Activated T-helper 17 cell treated with anti-CD3 and anti-CD28 coated beads, Interleukin-2, amount 50 U/mL, for 72 hours (primary cell): ENCODE measurements at regions not wholly inside any gene's neighbourhood (a gene's known extent, or its start where the extent isn't known, plus 50 kb on each side); places are given as distances from the start of the nearest gene placed in this dataset.
"Not testable (repeated sequence)": the region's sequence is repeated elsewhere in the genome, so short reads cannot be mapped to it uniquely, and the experiment has no call there.

Source experiments
- ATAC-seq: fragments of 150-1000 bp; cut with Tn5 transposase; replicated peaks from 2 replicates; pipeline ENCODE4 v1.10.0; 2021; ENCODE audit warnings: mild to moderate bottlenecking, moderate library complexity
- H3K27ac Mint-ChIP-seq: one replicate; pipeline ENCODE4 v1.8.0; 2022; ENCODE audit warnings: mixed read lengths
- H3K27me3 Mint-ChIP-seq: one replicate; pipeline ENCODE4 v1.8.0; 2022; ENCODE audit warnings: mixed read lengths
- H3K36me3 Mint-ChIP-seq: one replicate; pipeline ENCODE4 v1.8.0; 2022; ENCODE audit warnings: low read depth, mild to moderate bottlenecking, mixed read lengths
- H3K4me1 Mint-ChIP-seq: one replicate; pipeline ENCODE4 v1.8.0; 2022; ENCODE audit warnings: mixed read lengths
- H3K4me3 Mint-ChIP-seq: one replicate; pipeline ENCODE4 v1.8.0; 2022; ENCODE audit warnings: mild to moderate bottlenecking, mixed read lengths
- H3K9me3 Mint-ChIP-seq: one replicate; pipeline ENCODE4 v1.8.0; 2022; ENCODE audit warnings: mixed read lengths

GRCh38 chr16:56013962-56014552, 138.9 kb upstream of the CES5A start:
- no peak overlapping the region for H3K27ac Mint-ChIP-seq
- H3K9me3 Mint-ChIP-seq = no peaks in the 10 kb centered on the region
- H3K36me3 Mint-ChIP-seq = no peaks in the 10 kb centered on the region
- H3K4me3 Mint-ChIP-seq = no peak overlapping the region
- peaks cover 16% of the 10 kb centered on the region for H3K27me3 Mint-ChIP-seq
- H3K4me1 Mint-ChIP-seq = no peaks in the 10 kb centered on the region
- ATAC-seq = no peak

- H3K9me3 Mint-ChIP-seq = no peaks in the 10 kb centered on the region
- ATAC-seq = no peak
- no peaks in the 10 kb centered on the region for H3K4me1 Mint-ChIP-seq
- H3K36me3 Mint-ChIP-seq = no peaks in the 10 kb centered on the region
- no peak overlapping the region for H3K4me3 Mint-ChIP-seq
- peaks cover 22% of the 10 kb centered on the region for H3K27me3 Mint-ChIP-seq
- H3K27ac Mint-ChIP-seq = no peak overlapping the region
These were observed 137.3 kb upstream of the CES5A start for GRCh38 chr16:56012482-56012811.

- no peak for ATAC-seq
- Mint-ChIP-seq H3K27ac (no peak overlapping the region), H3K4me3 (no peak overlapping the region), H3K4me1 (no peaks in the 10 kb centered on the region), H3K36me3 (no peaks in the 10 kb centered on the region), H3K9me3 (no peaks in the 10 kb centered on the region), H3K27me3 (peaks cover 24% of the 10 kb centered on the region)
These were observed 136.8 kb upstream of the CES5A start for GRCh38 chr16:56011808-56012481.

- H3K27ac Mint-ChIP-seq = no peak overlapping the region
- no peak for ATAC-seq
- no peak overlapping the region for H3K4me3 Mint-ChIP-seq
- H3K4me1 Mint-ChIP-seq = no peaks in the 10 kb centered on the region
- H3K27me3 Mint-ChIP-seq = peaks cover 18% of the 10 kb centered on the region
- H3K9me3 Mint-ChIP-seq = no peaks in the 10 kb centered on the region
- H3K36me3 Mint-ChIP-seq = no peaks in the 10 kb centered on the region
These were observed 130.8 kb upstream of the CES5A start for GRCh38 chr16:56005958-56006357.

- no peaks in the 10 kb centered on the region for H3K36me3 Mint-ChIP-seq
- no peak overlapping the region for H3K4me3 Mint-ChIP-seq
- no peak overlapping the region for H3K27ac Mint-ChIP-seq
- no peaks in the 10 kb centered on the region for H3K4me1 Mint-ChIP-seq
- peaks cover 8% of the 10 kb centered on the region for H3K9me3 Mint-ChIP-seq
- peaks cover 16% of the 10 kb centered on the region for H3K27me3 Mint-ChIP-seq
- ATAC-seq = no peak
These were observed 124.5 kb upstream of the CES5A start for GRCh38 chr16:55999683-56000082.

GRCh38 chr16:55993088-55993487, 117.9 kb upstream of the CES5A start:
- no peak for ATAC-seq
- no peaks in the 10 kb centered on the region for H3K4me1 Mint-ChIP-seq
- H3K27me3 Mint-ChIP-seq = peaks cover 18% of the 10 kb centered on the region
- H3K27ac Mint-ChIP-seq = no peak overlapping the region
- no peaks in the 10 kb centered on the region for H3K9me3 Mint-ChIP-seq
- H3K36me3 Mint-ChIP-seq = no peaks in the 10 kb centered on the region
- H3K4me3 Mint-ChIP-seq = no peak overlapping the region

- H3K4me3 Mint-ChIP-seq = no peak overlapping the region
- no peak overlapping the region for H3K27ac Mint-ChIP-seq
- no peaks in the 10 kb centered on the region for H3K4me1 Mint-ChIP-seq
- H3K27me3 Mint-ChIP-seq = peaks cover 13% of the 10 kb centered on the region
- ATAC-seq = no peak
- no peaks in the 10 kb centered on the region for H3K9me3 Mint-ChIP-seq
- H3K36me3 Mint-ChIP-seq = no peaks in the 10 kb centered on the region
These were observed 117.4 kb upstream of the CES5A start for GRCh38 chr16:55992551-55992950.

GRCh38 chr16:55991843-55992242, 116.7 kb upstream of the CES5A start:
- no peaks in the 10 kb centered on the region for H3K9me3 Mint-ChIP-seq
- peaks cover 13% of the 10 kb centered on the region for H3K27me3 Mint-ChIP-seq
- no peak overlapping the region for H3K27ac Mint-ChIP-seq
- no peaks in the 10 kb centered on the region for H3K36me3 Mint-ChIP-seq
- no peaks in the 10 kb centered on the region for H3K4me1 Mint-ChIP-seq
- H3K4me3 Mint-ChIP-seq = no peak overlapping the region
- ATAC-seq = no peak

GRCh38 chr16:55989569-55989907, 114.4 kb upstream of the CES5A start:
- no peak for ATAC-seq
- no peaks in the 10 kb centered on the region for H3K36me3 Mint-ChIP-seq
- H3K9me3 Mint-ChIP-seq = no peaks in the 10 kb centered on the region
- H3K4me3 Mint-ChIP-seq = no peak overlapping the region
- H3K4me1 Mint-ChIP-seq = no peaks in the 10 kb centered on the region
- H3K27ac Mint-ChIP-seq = no peak overlapping the region
- peaks cover 13% of the 10 kb centered on the region for H3K27me3 Mint-ChIP-seq

- H3K36me3 Mint-ChIP-seq, H3K4me1 Mint-ChIP-seq, H3K4me3 Mint-ChIP-seq, H3K9me3 Mint-ChIP-seq, H3K27ac Mint-ChIP-seq, ATAC-seq: not testable (repeated sequence)
- H3K27me3 Mint-ChIP-seq = peaks cover 13% of the 10 kb centered on the region
These were observed 113.8 kb upstream of the CES5A start for GRCh38 chr16:55988850-55989568.

GRCh38 chr16:55988013-55988412, 112.8 kb upstream of the CES5A start:
- Mint-ChIP-seq H3K4me1 (no peaks in the 10 kb centered on the region), H3K36me3 (no peaks in the 10 kb centered on the region), H3K27me3 (peaks cover 9% of the 10 kb centered on the region), H3K4me3 (no peak overlapping the region), H3K9me3 (no peaks in the 10 kb centered on the region), H3K27ac (no peak overlapping the region)
- ATAC-seq = no peak

- Mint-ChIP-seq H3K36me3 (no peaks in the 10 kb centered on the region), H3K4me1 (no peaks in the 10 kb centered on the region), H3K27me3 (no peaks in the 10 kb centered on the region), H3K9me3 (no peaks in the 10 kb centered on the region), H3K4me3 (no peak overlapping the region), H3K27ac (no peak overlapping the region)
- no peak for ATAC-seq
These were observed 107.4 kb upstream of the CES5A start for GRCh38 chr16:55982597-55982996.

- ATAC-seq = no peak
- Mint-ChIP-seq H3K4me3 (no peak overlapping the region), H3K27ac (no peak overlapping the region), H3K4me1 (no peaks in the 10 kb centered on the region), H3K9me3 (no peaks in the 10 kb centered on the region), H3K27me3 (no peaks in the 10 kb centered on the region), H3K36me3 (no peaks in the 10 kb centered on the region)
These were observed 106.4 kb upstream of the CES5A start for GRCh38 chr16:55981557-55981956.

GRCh38 chr16:55976815-55977214, 101.6 kb upstream of the CES5A start:
- Mint-ChIP-seq H3K36me3 (no peaks in the 10 kb centered on the region), H3K4me3 (no peak overlapping the region)
- ATAC-seq = no peak

GRCh38 chr16:55971447-55971846, 96.3 kb upstream of the CES5A start:
- peaks cover 11% of the 10 kb centered on the region for H3K27me3 Mint-ChIP-seq
- ATAC-seq = no peak
- H3K36me3 Mint-ChIP-seq = no peaks in the 10 kb centered on the region
- H3K27ac Mint-ChIP-seq = no peak overlapping the region
- H3K4me1 Mint-ChIP-seq = no peaks in the 10 kb centered on the region
- H3K9me3 Mint-ChIP-seq = no peaks in the 10 kb centered on the region
- H3K4me3 Mint-ChIP-seq = no peak overlapping the region

More at GRCh38 chr16:55976815-55977214, 101.6 kb upstream of the CES5A start:
- no peaks in the 10 kb centered on the region for H3K4me1 Mint-ChIP-seq
- H3K27ac Mint-ChIP-seq = no peak overlapping the region
- peaks cover 5% of the 10 kb centered on the region for H3K27me3 Mint-ChIP-seq
- no peaks in the 10 kb centered on the region for H3K9me3 Mint-ChIP-seq
